HEK293 (cell line): ENCODE measurements at regions not wholly inside any gene's neighbourhood (a gene's known extent, or its start where the extent isn't known, plus 50 kb on each side); places are given as distances from the start of the nearest gene placed in this dataset.

ENCODE experiments used
- BCL11A ChIP-seq: fragments of 450-650 bp; formaldehyde crosslinking; IDR thresholded peaks from 2 replicates; pipeline ENCODE4 v1.5.1; 2016; ENCODE audit warnings: low read depth, missing biosample characterization, missing genetic modification characterization
- CTCF ChIP-seq: fragments of 450-650 bp; formaldehyde crosslinking; IDR thresholded peaks from 2 replicates; pipeline ENCODE4 v1.5.1; 2016; ENCODE audit warnings: missing biosample characterization, missing genetic modification characterization
- OSR2 ChIP-seq: fragments of 450-650 bp; formaldehyde crosslinking; IDR thresholded peaks from 2 replicates; pipeline ENCODE4 v1.5.1; 2016; ENCODE audit warnings: missing biosample characterization, missing genetic modification characterization
- REST ChIP-seq: fragments of 450-650 bp; formaldehyde crosslinking; IDR thresholded peaks from 2 replicates; pipeline ENCODE4 v1.5.1; 2016; ENCODE audit warnings: missing biosample characterization, missing genetic modification characterization
- ZBTB8A ChIP-seq: fragments of 450-650 bp; formaldehyde crosslinking; IDR thresholded peaks from 2 replicates; pipeline ENCODE4 v1.5.1; 2016; ENCODE audit warnings: missing biosample characterization, missing genetic modification characterization
- ZNF274 ChIP-seq, 2 experiments: fragments of 200-500 bp in 1 of 2; fragments of 450-650 bp in 1 of 2; sonication (Bioruptor generic) in 1 of 2; formaldehyde crosslinking in 1 of 2; IDR thresholded peaks; 2 replicates each; pipeline versions ENCODE4 v1.5.1 to v1.6.1; 2014 to 2016; ENCODE audit warnings: borderline replicate concordance in 1 of 2, inconsistent platforms in 1 of 2, low read length in 1 of 2, missing biosample characterization in 1 of 2, missing genetic modification characterization in 1 of 2
- ZNF513 ChIP-seq: fragments of 450-650 bp; IDR thresholded peaks from 2 replicates; pipeline ENCODE4 v1.5.1; 2018; ENCODE audit warnings: missing biosample characterization, missing genetic modification characterization
- ZNF514 ChIP-seq: fragments of 450-650 bp; formaldehyde crosslinking; IDR thresholded peaks from 2 replicates; pipeline ENCODE4 v1.5.1; 2016; ENCODE audit warnings: missing biosample characterization, missing genetic modification characterization
- ZNF76 ChIP-seq: fragments of 450-650 bp; formaldehyde crosslinking; IDR thresholded peaks from 2 replicates; pipeline ENCODE4; 2016; ENCODE audit warnings: low read depth, missing biosample characterization, missing genetic modification characterization, borderline replicate concordance
- ZNF785 ChIP-seq: fragments of 450-650 bp; formaldehyde crosslinking; IDR thresholded peaks from 2 replicates; pipeline ENCODE4 v1.5.1; 2016; ENCODE audit warnings: missing biosample characterization, missing genetic modification characterization

DNA sequence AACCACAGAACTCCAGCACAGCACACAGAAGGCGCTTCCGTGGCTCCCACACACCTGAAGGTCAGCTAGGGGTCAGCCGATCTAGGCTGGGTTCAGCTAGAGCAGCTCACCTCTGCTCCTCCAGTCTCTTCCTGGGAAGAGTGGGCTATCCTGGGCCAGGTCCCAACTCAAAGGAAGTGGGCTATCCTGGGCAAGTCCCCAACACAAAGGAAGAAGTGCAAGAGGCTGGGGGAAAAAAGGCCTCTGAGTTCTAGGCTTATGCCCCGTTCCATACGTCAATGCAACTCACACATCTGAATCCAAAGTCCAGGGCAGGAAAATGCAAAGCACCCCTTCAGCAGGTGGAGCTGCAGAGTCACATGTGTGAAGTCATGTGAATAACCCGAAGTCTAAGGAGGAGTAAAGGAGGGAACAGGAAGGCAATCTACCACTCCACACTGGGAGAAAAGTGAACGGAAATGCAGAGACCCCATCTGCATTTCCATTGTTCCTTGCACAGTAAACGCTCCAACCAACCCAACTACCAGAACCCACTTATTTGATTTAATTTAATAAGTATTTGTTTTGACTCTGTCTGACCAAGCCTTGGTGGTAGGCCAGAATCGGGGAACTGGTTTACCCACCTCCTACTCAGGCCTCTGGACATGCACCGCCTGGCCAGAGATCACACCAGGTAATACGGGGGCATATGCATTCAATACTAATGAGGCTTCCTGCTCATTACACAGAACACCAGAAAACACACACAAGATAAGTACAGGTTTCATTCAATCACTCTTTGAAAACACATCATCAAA is 95.5 kb upstream of the RNF32 start:
- no peak for TF ChIP-seq ZNF785
- TF ChIP-seq ZNF76 (tag by site-specific recombination): no peak
- no peak for TF ChIP-seq REST
- no peak for TF ChIP-seq CTCF (tag by site-specific recombination)
- TF ChIP-seq ZNF513 (tag by site-specific recombination): no peak
- no peak for TF ChIP-seq ZNF274 (IDR thresholded peaks at IDR 0.05; ENCODE audit: low read length)
- TF ChIP-seq ZNF274 (tag by site-specific recombination; IDR thresholded peaks at IDR 0.05; ENCODE audit: borderline replicate concordance): no peak
- TF ChIP-seq ZNF514: no peak
- no peak for TF ChIP-seq BCL11A (tag by site-specific recombination)
- TF ChIP-seq OSR2 (tag by site-specific recombination): no peak
- TF ChIP-seq ZBTB8A (tag by site-specific recombination): no peak
